OCI-LY1 (cell line): ENCODE measurements at regions not wholly inside any gene's neighbourhood (a gene's known extent, or its start where the extent isn't known, plus 50 kb on each side); places are given as distances from the start of the nearest gene placed in this dataset.

Experiments
- CTCF ChIP-seq: fragments of 200-600 bp; sonication (generic), shearing (Covaris generic); IDR thresholded peaks from 2 replicates; pipeline ENCODE4 v1.5.1; 2017; ENCODE audit warnings: mild to moderate bottlenecking, antibody characterized with exemption, low read length, moderate library complexity, mixed read lengths
- EZH2 ChIP-seq: fragments of 200-600 bp; sonication (generic), shearing (Covaris generic); IDR thresholded peaks from 2 replicates; pipeline ENCODE4 v1.8.0; 2017; ENCODE audit warnings: borderline replicate concordance, mixed run types, mild to moderate bottlenecking, antibody characterized with exemption, low read length, moderate library complexity, mixed read lengths

GRCh38 chr7:67398916-67399315, 402.3 kb downstream of the TYW1 start:
- no peak for TF ChIP-seq CTCF
- TF ChIP-seq EZH2: no peak
